MM.1S (cell line): ENCODE measurements at regions not wholly inside any gene's neighbourhood (a gene's known extent, or its start where the extent isn't known, plus 50 kb on each side); places are given as distances from the start of the nearest gene placed in this dataset.

Experiments used
- DNase-seq: peaks from one replicate; pipeline ENCODE4 v3.0.0-alpha.2; 2015
- H2AFZ ChIP-seq: fragments of 300-600 bp; sonication (generic); 2 replicates; pipeline ENCODE4 v1.6.0; 2016; ENCODE audit warnings: antibody characterized with exemption, low read length
- H3F3A ChIP-seq: fragments of 300-600 bp; sonication (generic); 2 replicates; pipeline ENCODE4 v1.6.1; 2016; ENCODE audit warnings: mild to moderate bottlenecking, antibody characterized with exemption, low read length, moderate library complexity, mixed read lengths; ENCODE audit not compliant: insufficient read depth
- H3K27ac ChIP-seq: fragments of 300-600 bp; sonication (generic); 2 replicates; pipeline ENCODE4 v1.5.1; 2016; ENCODE audit warnings: mild to moderate bottlenecking, low read length
- H3K27me3 ChIP-seq: fragments of 300-600 bp; sonication (generic); replicated peaks from 2 replicates; pipeline ENCODE4 v1.6.0; 2016; ENCODE audit warnings: low read length; ENCODE audit not compliant: insufficient read depth
- H3K36me3 ChIP-seq: fragments of 300-600 bp; sonication (generic); replicated peaks from 2 replicates; pipeline ENCODE4 v1.6.1; 2016; ENCODE audit warnings: mild to moderate bottlenecking, low read length, mixed read lengths; ENCODE audit not compliant: insufficient read depth
- H3K4me1 ChIP-seq: fragments of 300-600 bp; sonication (generic); 2 replicates; pipeline ENCODE4 v1.6.1; 2016; ENCODE audit warnings: low read length, mixed read lengths
- H3K4me2 ChIP-seq: fragments of 300-600 bp; sonication (generic); 2 replicates; pipeline ENCODE4 v1.6.0; 2016; ENCODE audit warnings: low read depth, low read length
- H3K4me3 ChIP-seq: fragments of 300-600 bp; sonication (generic); 2 replicates; pipeline ENCODE4 v1.5.1; 2016; ENCODE audit warnings: low read length, mixed read lengths
- H3K79me2 ChIP-seq: fragments of 300-600 bp; sonication (generic); 2 replicates; pipeline ENCODE4 v1.6.1; 2016; ENCODE audit warnings: mixed run types, low read length, mixed read lengths
- H3K9ac ChIP-seq: fragments of 300-600 bp; sonication (generic); 2 replicates; pipeline ENCODE4 v1.6.1; 2016; ENCODE audit warnings: low read length, mixed read lengths
- H3K9me2 ChIP-seq: fragments of 300-600 bp; sonication (generic); replicated peaks from 2 replicates; pipeline ENCODE4 v1.6.1; 2016; ENCODE audit warnings: mild to moderate bottlenecking, low read length, mixed read lengths; ENCODE audit not compliant: insufficient read depth
- H3K9me3 ChIP-seq: fragments of 300-600 bp; sonication (generic); replicated peaks from 2 replicates; pipeline ENCODE4 v1.6.1; 2016; ENCODE audit warnings: mild to moderate bottlenecking, low read length, mixed read lengths; ENCODE audit not compliant: insufficient read depth
- H4K20me1 ChIP-seq: fragments of 300-600 bp; sonication (generic); 2 replicates; pipeline ENCODE4 v1.6.1; 2016; ENCODE audit warnings: mild to moderate bottlenecking, low read length, moderate library complexity, mixed read lengths; ENCODE audit not compliant: insufficient read depth
- EZH2 ChIP-seq: fragments of 300-600 bp; sonication (generic); optimal IDR thresholded peaks from 2 replicates; pipeline ENCODE3; 2017; ENCODE audit warnings: low read depth, mild to moderate bottlenecking, antibody characterized with exemption, low read length, mixed read lengths
- EZH2phosphoT487 ChIP-seq: fragments of 300-600 bp; sonication (generic); IDR thresholded peaks from 2 replicates; pipeline ENCODE4 v1.6.1; 2018; ENCODE audit warnings: antibody characterized with exemption, low read length
- TF ChIP-seq, protein P1 (sequence below): fragments of 300-600 bp; sonication (generic); IDR thresholded peaks from 2 replicates; pipeline ENCODE4 v1.5.1; 2016; ENCODE audit warnings: antibody characterized with exemption, low read length, mixed read lengths

DNA sequence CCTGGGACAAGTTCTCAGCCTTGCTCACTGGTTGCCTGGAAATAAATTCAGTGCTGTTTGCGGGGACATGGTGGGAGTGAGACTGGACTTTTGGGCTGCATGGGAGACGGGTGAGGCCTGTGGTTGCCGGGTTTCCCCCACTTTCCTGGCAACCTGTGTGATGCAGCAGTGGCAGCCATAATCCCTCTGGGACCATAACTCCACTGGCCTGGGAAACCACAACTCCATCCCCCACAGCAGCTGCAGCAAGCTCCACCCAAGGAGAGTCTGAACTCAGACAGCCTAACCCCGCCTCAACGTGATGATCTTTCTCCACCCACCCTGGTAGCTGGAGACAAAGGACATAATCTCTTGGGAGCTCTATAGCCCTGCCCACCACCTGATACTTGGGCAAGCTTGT is 349.9 kb downstream of the PIK3R1 start:
- no peaks in the 10 kb centered on the region for H3K9me3 ChIP-seq
- no peak overlapping the region for H3K4me2 ChIP-seq
- H3K9me2 ChIP-seq = no peaks in the 10 kb centered on the region
- no peaks in the 10 kb centered on the region for H3F3A ChIP-seq
- H2AFZ ChIP-seq = no peak overlapping the region
- H3K79me2 ChIP-seq = no peaks in the 10 kb centered on the region
- DNase-seq = no peak
- no peak for TF ChIP-seq EZH2
- TF ChIP-seq EZH2phosphoT487 = no peak
- TF ChIP-seq, protein P1, sequence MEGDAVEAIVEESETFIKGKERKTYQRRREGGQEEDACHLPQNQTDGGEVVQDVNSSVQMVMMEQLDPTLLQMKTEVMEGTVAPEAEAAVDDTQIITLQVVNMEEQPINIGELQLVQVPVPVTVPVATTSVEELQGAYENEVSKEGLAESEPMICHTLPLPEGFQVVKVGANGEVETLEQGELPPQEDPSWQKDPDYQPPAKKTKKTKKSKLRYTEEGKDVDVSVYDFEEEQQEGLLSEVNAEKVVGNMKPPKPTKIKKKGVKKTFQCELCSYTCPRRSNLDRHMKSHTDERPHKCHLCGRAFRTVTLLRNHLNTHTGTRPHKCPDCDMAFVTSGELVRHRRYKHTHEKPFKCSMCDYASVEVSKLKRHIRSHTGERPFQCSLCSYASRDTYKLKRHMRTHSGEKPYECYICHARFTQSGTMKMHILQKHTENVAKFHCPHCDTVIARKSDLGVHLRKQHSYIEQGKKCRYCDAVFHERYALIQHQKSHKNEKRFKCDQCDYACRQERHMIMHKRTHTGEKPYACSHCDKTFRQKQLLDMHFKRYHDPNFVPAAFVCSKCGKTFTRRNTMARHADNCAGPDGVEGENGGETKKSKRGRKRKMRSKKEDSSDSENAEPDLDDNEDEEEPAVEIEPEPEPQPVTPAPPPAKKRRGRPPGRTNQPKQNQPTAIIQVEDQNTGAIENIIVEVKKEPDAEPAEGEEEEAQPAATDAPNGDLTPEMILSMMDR = no peak
- no peaks in the 10 kb centered on the region for H4K20me1 ChIP-seq
- no peaks in the 10 kb centered on the region for H3K27me3 ChIP-seq
- no peak overlapping the region for H3K4me3 ChIP-seq
- no peak overlapping the region for H3K27ac ChIP-seq
- H3K36me3 ChIP-seq = no peaks in the 10 kb centered on the region
- H3K4me1 ChIP-seq = no peaks in the 10 kb centered on the region
- H3K9ac ChIP-seq = no peak overlapping the region

DNA sequence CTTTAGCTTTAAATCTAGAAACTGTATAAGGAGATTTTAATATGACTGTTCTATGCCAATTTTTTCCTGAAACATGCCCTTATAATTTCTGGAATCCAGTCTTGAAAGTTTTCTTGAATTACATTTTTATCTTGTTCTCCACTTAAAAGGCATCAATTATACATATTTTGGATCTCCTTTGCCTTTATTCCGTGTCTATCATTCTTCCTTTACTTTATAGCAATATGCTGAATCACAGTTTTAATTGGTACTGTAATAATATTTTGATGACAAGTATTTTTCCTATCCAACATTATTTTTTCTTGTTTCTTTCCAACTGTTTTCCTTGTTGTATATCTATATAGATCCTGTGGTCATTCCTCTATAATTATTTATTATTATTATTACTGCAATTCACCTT is 361.2 kb downstream of the PIK3R1 start:
- Histone ChIP-seq H2AFZ (no peak overlapping the region), H3K9me3 (no peaks in the 10 kb centered on the region), H3K36me3 (no peaks in the 10 kb centered on the region), H3F3A (no peaks in the 10 kb centered on the region), H3K4me2 (no peak overlapping the region), H3K4me1 (no peaks in the 10 kb centered on the region), H3K9ac (no peak overlapping the region), H3K9me2 (no peaks in the 10 kb centered on the region), H3K27ac (no peak overlapping the region), H4K20me1 (no peaks in the 10 kb centered on the region), H3K79me2 (no peaks in the 10 kb centered on the region), H3K27me3 (no peaks in the 10 kb centered on the region), H3K4me3 (no peak overlapping the region)
- TF ChIP-seq, protein P1 = no peak
- TF ChIP-seq EZH2 (no peak), EZH2phosphoT487 (no peak)
- no peak for DNase-seq

DNA sequence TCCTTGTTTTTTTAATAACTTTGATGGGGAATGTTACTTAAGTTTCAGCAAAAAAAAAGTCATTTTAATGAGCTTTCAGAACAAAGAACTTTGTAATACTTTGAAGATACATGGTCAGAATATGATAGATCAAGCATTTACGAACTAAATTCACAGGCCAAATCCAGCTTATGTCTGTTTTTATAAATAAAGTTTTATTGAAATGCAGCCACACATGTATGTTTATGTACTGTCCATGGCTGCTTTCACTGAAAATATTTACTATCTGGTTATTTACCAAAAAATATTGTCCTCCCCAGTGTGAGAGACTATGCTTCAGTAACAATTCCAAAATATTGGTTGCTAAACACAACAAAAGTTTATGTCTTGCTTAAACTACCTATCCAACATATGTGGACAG is 366.7 kb downstream of the PIK3R1 start:
- H4K20me1 ChIP-seq = no peaks in the 10 kb centered on the region
- H3K79me2 ChIP-seq = no peaks in the 10 kb centered on the region
- H3K27ac ChIP-seq = no peak overlapping the region
- H3K9ac ChIP-seq = no peak overlapping the region
- no peaks in the 10 kb centered on the region for H3K4me1 ChIP-seq
- TF ChIP-seq, protein P1 = no peak
- TF ChIP-seq EZH2phosphoT487 (no peak), EZH2 (no peak)
- H3K36me3 ChIP-seq = no peaks in the 10 kb centered on the region
- H3K27me3 ChIP-seq = no peaks in the 10 kb centered on the region
- DNase-seq = no peak
- H3K4me2 ChIP-seq = no peak overlapping the region
- no peak overlapping the region for H3K4me3 ChIP-seq
- no peaks in the 10 kb centered on the region for H3F3A ChIP-seq
- H2AFZ ChIP-seq = no peak overlapping the region
- H3K9me3 ChIP-seq = no peaks in the 10 kb centered on the region
- H3K9me2 ChIP-seq = no peaks in the 10 kb centered on the region
